ENCODE measurements at regions not wholly inside any gene's neighbourhood (a gene's known extent, or its start where the extent isn't known, plus 50 kb on each side); places are given as distances from the start of the nearest gene placed in this dataset.

DNA sequence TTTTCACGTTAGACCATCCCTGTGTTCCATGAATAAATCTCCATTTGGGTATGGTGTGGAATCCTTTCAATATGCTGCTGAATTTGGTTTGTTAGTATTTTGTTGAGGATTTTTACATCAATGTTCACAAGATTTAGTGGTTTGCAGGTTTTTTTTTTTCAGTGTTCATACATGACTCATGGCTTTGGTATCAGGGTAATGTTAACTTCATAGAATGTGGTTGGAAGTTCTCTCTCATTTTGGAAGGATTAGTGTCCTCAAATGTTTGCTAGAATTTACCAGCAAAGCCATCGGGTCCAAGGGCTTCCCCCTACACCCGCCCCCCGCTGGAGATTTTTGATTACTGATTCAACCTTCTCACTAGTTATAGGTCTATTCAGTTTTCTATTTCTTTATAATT lies 398.0 kb downstream of the NXPH1 start:
- TF ChIP-seq, protein P1, sequence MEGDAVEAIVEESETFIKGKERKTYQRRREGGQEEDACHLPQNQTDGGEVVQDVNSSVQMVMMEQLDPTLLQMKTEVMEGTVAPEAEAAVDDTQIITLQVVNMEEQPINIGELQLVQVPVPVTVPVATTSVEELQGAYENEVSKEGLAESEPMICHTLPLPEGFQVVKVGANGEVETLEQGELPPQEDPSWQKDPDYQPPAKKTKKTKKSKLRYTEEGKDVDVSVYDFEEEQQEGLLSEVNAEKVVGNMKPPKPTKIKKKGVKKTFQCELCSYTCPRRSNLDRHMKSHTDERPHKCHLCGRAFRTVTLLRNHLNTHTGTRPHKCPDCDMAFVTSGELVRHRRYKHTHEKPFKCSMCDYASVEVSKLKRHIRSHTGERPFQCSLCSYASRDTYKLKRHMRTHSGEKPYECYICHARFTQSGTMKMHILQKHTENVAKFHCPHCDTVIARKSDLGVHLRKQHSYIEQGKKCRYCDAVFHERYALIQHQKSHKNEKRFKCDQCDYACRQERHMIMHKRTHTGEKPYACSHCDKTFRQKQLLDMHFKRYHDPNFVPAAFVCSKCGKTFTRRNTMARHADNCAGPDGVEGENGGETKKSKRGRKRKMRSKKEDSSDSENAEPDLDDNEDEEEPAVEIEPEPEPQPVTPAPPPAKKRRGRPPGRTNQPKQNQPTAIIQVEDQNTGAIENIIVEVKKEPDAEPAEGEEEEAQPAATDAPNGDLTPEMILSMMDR (IDR thresholded peaks at IDR 0.05), result no peak
- no peak for TF ChIP-seq POLR2A (IDR thresholded peaks at IDR 0.05)
- no peak for TF ChIP-seq EP300 (IDR thresholded peaks at IDR 0.05)
